Muscle layer of colon (tissue), 2 donors: ENCODE measurements at regions not wholly inside any gene's neighbourhood (a gene's known extent, or its start where the extent isn't known, plus 50 kb on each side); places are given as distances from the start of the nearest gene placed in this dataset.

Experiments
- H3K27ac ChIP-seq: one replicate; pipeline ENCODE4 v1.7.0; 2013; ENCODE audit warnings: low read depth, mild to moderate bottlenecking, low read length, moderate library complexity
- H3K27me3 ChIP-seq, 2 donors: one replicate each; pipeline ENCODE4 v1.7.0; 2013; ENCODE audit warnings: low read length in 2 of 2, mild to moderate bottlenecking in 2 of 2; ENCODE audit not compliant: insufficient read depth in 2 of 2, control insufficient read depth in 1 of 2
- H3K36me3 ChIP-seq: one replicate; pipeline ENCODE4 v1.7.0; 2013; ENCODE audit warnings: mild to moderate bottlenecking, low read length; ENCODE audit not compliant: insufficient read depth
- H3K4me1 ChIP-seq: one replicate; pipeline ENCODE4 v1.7.0; 2013; ENCODE audit warnings: mild to moderate bottlenecking, low read length; ENCODE audit not compliant: insufficient read depth
- H3K4me3 ChIP-seq, 2 donors: one replicate each; pipeline ENCODE4 v1.7.0; 2013; ENCODE audit warnings: low read length in 2 of 2, low read depth in 1 of 2, mild to moderate bottlenecking in 1 of 2, moderate library complexity in 1 of 2
- H3K9ac ChIP-seq: one replicate; pipeline ENCODE4 v1.7.0; 2013; ENCODE audit warnings: low read length
- H3K9me3 ChIP-seq: one replicate; pipeline ENCODE4 v1.7.0; 2013; ENCODE audit warnings: mild to moderate bottlenecking, low read length
- donor health status: abdominal sarcoma.
- donor health status: Adenocarcinoma of cecum.

DNA sequence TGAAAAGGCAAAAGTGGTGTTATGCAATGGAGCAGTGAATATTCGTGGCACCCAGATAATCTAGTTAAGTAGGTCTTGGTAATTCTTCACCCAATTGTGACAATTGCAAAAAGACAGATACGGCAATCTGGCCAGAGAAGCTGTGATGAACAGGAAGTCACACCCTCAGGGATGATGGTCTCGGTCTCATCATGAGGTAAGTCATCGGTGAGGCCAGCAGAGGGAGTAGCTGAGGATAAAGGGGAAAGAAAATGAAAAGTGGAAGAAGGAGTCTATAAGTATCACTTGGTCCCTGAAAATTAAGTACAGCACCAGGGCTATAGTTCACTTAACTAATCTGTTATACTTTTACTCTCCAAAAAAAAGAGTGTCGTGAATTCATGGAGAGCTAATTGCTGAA lies 258.8 kb upstream of the NCAM2 start:
- H3K27me3 ChIP-seq: no peaks in the 10 kb centered on the region
- no peak overlapping the region for H3K9ac ChIP-seq
- no peaks in the 10 kb centered on the region for H3K4me1 ChIP-seq
- H3K4me3 ChIP-seq: no peak overlapping the region
- no peaks in the 10 kb centered on the region for H3K36me3 ChIP-seq
- H3K9me3 ChIP-seq: no peaks in the 10 kb centered on the region
- no peak overlapping the region for H3K27ac ChIP-seq

DNA sequence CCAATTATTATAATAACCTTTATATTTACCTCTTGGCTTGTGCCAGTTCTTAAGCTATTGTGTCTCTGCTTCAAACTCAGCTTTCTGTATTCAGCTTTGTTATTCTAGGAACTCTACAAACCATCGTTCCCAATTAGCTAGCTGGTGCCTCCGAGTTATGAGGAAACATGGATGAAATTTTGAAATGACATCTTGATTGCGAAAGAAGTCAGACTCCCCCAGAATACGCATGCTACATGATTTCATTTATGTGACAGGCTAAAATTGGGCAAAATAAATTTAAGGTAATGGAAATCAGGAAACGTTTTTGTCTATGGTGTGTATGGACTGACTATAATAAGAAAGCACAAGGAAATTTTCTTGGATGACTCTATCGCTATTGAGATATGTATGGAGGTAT lies 256.8 kb upstream of the NCAM2 start:
- Histone ChIP-seq H3K9ac (no peak overlapping the region), H3K4me3 (no peak overlapping the region), H3K36me3 (no peaks in the 10 kb centered on the region), H3K9me3 (no peaks in the 10 kb centered on the region), H3K4me1 (no peaks in the 10 kb centered on the region), H3K27ac (no peak overlapping the region), H3K27me3 (no peaks in the 10 kb centered on the region)

GRCh38 chr21:20760221-20760620 lies 238.0 kb upstream of the NCAM2 start:
- Histone ChIP-seq H3K27ac (no peak overlapping the region), H3K27me3 (no peaks in the 10 kb centered on the region), H3K9me3 (no peaks in the 10 kb centered on the region), H3K9ac (no peak overlapping the region), H3K4me1 (no peaks in the 10 kb centered on the region), H3K36me3 (no peaks in the 10 kb centered on the region), H3K4me3 (no peak overlapping the region)

- Histone ChIP-seq H3K36me3 (no peaks in the 10 kb centered on the region), H3K4me3 (no peak overlapping the region), H3K27me3 (no peaks in the 10 kb centered on the region), H3K9me3 (no peaks in the 10 kb centered on the region), H3K4me1 (no peaks in the 10 kb centered on the region), H3K27ac (no peak overlapping the region), H3K9ac (no peak overlapping the region)
Observed at GRCh38 chr21:20774737-20775136, 223.5 kb upstream of the NCAM2 start.

GRCh38 chr21:20779321-20779720 lies 218.9 kb upstream of the NCAM2 start:
- H3K9me3 ChIP-seq: no peaks in the 10 kb centered on the region
- no peaks in the 10 kb centered on the region for H3K4me1 ChIP-seq
- H3K27ac ChIP-seq: no peak overlapping the region
- no peaks in the 10 kb centered on the region for H3K36me3 ChIP-seq
- no peak overlapping the region for H3K4me3 ChIP-seq
- no peaks in the 10 kb centered on the region for H3K27me3 ChIP-seq
- H3K9ac ChIP-seq: no peak overlapping the region

- Histone ChIP-seq H3K36me3 (no peaks in the 10 kb centered on the region), H3K27me3 (no peaks in the 10 kb centered on the region), H3K27ac (no peak overlapping the region), H3K4me3 (no peak overlapping the region), H3K9ac (no peak overlapping the region), H3K9me3 (no peaks in the 10 kb centered on the region), H3K4me1 (no peaks in the 10 kb centered on the region)
Observed at GRCh38 chr21:20783611-20784010, 214.6 kb upstream of the NCAM2 start.

- H3K27me3 ChIP-seq: no peaks in the 10 kb centered on the region
- no peaks in the 10 kb centered on the region for H3K36me3 ChIP-seq
- no peak overlapping the region for H3K27ac ChIP-seq
- H3K4me3 ChIP-seq: no peak overlapping the region
- no peaks in the 10 kb centered on the region for H3K9me3 ChIP-seq
- H3K4me1 ChIP-seq: no peaks in the 10 kb centered on the region
- no peak overlapping the region for H3K9ac ChIP-seq
Observed at GRCh38 chr21:20789729-20790500, 208.3 kb upstream of the NCAM2 start.

- Histone ChIP-seq H3K4me3 (no peak overlapping the region), H3K9me3 (no peaks in the 10 kb centered on the region), H3K36me3 (no peaks in the 10 kb centered on the region), H3K27me3 (no peaks in the 10 kb centered on the region), H3K9ac (no peak overlapping the region), H3K4me1 (no peaks in the 10 kb centered on the region), H3K27ac (no peak overlapping the region)
Observed at GRCh38 chr21:20800106-20800505, 198.1 kb upstream of the NCAM2 start.

- Histone ChIP-seq H3K27ac (no peak overlapping the region), H3K9ac (no peak overlapping the region), H3K4me1 (no peaks in the 10 kb centered on the region), H3K36me3 (no peaks in the 10 kb centered on the region), H3K9me3 (no peaks in the 10 kb centered on the region), H3K4me3 (no peak overlapping the region), H3K27me3 (no peaks in the 10 kb centered on the region)
Observed at GRCh38 chr21:20802201-20802600, 196.0 kb upstream of the NCAM2 start.

DNA sequence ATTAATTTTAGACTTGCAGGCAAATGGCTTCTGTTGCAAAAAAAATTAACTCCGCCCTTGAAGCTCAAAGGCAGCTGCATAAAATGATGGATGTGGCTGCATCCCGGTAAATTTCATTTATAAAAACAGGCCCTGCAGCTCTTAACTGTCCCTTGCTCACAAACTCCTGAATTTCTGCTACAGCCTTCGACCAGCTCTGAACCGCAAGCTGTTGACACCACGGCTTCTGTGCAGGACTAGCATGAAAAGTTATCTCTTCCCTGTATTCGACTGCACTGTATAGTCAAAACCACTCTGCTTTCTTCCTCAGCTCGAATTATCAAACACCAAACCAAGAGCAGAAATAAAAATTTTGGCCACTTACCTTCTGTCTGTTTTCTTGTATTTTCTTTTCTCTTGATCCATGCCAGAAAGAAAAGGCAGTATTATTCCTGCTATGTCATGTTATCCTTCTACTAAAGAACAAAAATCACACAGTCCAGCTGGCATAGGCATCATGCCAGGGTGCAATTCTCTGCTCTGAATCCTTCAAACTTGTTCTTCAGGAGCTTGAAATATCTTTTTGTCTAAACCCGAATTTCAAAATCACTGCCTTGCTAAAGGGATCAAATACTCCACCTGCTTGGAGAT lies 195.5 kb upstream of the NCAM2 start:
- Histone ChIP-seq H3K4me1 (no peaks in the 10 kb centered on the region), H3K27me3 (no peaks in the 10 kb centered on the region), H3K9me3 (no peaks in the 10 kb centered on the region), H3K9ac (no peak overlapping the region), H3K27ac (no peak overlapping the region), H3K36me3 (no peaks in the 10 kb centered on the region), H3K4me3 (no peak overlapping the region)

GRCh38 chr21:20811702-20812101 lies 186.5 kb upstream of the NCAM2 start:
- Histone ChIP-seq H3K9ac (no peak overlapping the region), H3K4me3 (no peak overlapping the region), H3K4me1 (no peaks in the 10 kb centered on the region), H3K9me3 (no peaks in the 10 kb centered on the region), H3K27ac (no peak overlapping the region), H3K36me3 (no peaks in the 10 kb centered on the region), H3K27me3 (no peaks in the 10 kb centered on the region)

DNA sequence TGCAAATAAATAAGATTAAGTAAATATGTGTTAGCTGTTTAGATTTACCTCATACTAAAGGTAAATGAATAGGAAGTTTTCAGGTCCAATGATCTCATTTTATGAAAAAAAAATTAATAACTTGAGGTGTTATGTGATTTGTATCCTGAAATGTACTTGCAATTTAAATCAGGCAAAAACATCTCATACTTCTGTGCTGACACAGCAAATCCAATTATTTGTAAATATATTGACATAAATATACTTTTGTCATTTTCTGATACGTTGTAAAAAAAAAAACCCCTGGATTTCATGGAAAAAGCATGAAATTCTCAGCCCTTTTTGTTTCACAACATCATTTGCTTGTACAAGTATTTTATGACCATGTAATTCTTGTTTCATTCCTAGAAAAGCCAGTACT lies 184.1 kb upstream of the NCAM2 start:
- Histone ChIP-seq H3K9me3 (no peaks in the 10 kb centered on the region), H3K27ac (no peak overlapping the region), H3K9ac (no peak overlapping the region), H3K27me3 (no peaks in the 10 kb centered on the region), H3K36me3 (no peaks in the 10 kb centered on the region), H3K4me1 (no peaks in the 10 kb centered on the region), H3K4me3 (no peak overlapping the region)
